VCaP (cell line): ENCODE measurements at regions not wholly inside any gene's neighbourhood (a gene's known extent, or its start where the extent isn't known, plus 50 kb on each side); places are given as distances from the start of the nearest gene placed in this dataset.

Experiments used
- H3K27ac ChIP-seq: fragments of 450-650 bp; 2 replicates; pipeline ENCODE4 v1.5.1; 2017
- TF ChIP-seq, protein P1 (sequence below): fragments of 450-650 bp; conservative IDR thresholded peaks from 2 replicates; pipeline ENCODE4 v1.5.1; 2017; ENCODE audit warnings: mild to moderate bottlenecking, moderate library complexity

DNA sequence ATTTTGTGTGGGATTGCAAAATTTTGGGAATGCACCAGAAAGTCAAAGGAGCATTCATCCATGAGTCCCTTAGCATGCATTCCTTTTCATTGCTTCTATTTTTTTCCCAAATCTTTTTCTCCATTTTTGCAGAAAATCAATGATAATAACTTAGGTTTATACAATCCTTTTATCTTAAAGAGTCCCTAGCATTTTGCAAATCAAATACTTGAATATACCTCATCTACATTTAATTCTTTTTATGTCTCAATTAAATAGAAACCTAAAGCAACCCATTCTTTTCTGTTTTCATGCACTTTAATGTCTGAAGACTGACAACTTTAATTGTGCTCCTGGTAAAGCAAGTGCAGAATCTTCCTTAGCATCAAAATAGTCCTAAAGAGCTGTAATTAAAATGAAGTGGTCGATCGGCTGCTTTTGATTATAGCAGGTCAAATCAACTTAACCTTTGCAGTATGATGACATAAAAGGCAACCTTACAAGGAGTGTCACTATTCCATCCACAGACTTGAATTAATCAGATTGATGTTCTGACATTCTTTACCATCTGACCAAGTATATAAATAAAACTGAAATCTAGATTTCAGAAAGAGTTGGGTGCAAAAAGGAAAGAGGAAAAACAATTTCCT, 168.4 kb downstream of the ALG10B start:
- TF ChIP-seq, protein P1, sequence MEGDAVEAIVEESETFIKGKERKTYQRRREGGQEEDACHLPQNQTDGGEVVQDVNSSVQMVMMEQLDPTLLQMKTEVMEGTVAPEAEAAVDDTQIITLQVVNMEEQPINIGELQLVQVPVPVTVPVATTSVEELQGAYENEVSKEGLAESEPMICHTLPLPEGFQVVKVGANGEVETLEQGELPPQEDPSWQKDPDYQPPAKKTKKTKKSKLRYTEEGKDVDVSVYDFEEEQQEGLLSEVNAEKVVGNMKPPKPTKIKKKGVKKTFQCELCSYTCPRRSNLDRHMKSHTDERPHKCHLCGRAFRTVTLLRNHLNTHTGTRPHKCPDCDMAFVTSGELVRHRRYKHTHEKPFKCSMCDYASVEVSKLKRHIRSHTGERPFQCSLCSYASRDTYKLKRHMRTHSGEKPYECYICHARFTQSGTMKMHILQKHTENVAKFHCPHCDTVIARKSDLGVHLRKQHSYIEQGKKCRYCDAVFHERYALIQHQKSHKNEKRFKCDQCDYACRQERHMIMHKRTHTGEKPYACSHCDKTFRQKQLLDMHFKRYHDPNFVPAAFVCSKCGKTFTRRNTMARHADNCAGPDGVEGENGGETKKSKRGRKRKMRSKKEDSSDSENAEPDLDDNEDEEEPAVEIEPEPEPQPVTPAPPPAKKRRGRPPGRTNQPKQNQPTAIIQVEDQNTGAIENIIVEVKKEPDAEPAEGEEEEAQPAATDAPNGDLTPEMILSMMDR = no peak
- H3K27ac ChIP-seq = no peak overlapping the region

DNA sequence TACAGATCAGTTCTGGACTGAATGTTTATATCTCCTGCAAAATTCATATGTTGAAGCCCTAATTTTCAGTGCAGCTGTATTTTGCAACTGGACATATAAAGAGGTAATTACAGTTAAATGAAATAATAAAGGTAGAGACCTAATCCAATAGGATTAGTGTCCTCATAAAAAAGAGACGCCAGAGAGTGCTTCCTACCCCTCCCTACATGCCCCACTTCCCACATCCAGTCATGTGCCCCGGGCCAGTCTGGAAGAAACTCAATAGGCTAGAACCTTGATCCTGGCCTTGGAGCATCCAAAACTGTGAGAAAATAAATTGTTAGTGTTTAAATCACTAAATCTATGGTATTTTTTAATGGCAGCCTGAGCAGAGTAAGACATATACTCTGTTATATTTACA, 172.3 kb downstream of the ALG10B start:
- TF ChIP-seq, protein P1 = no peak
- no peak overlapping the region for H3K27ac ChIP-seq

DNA sequence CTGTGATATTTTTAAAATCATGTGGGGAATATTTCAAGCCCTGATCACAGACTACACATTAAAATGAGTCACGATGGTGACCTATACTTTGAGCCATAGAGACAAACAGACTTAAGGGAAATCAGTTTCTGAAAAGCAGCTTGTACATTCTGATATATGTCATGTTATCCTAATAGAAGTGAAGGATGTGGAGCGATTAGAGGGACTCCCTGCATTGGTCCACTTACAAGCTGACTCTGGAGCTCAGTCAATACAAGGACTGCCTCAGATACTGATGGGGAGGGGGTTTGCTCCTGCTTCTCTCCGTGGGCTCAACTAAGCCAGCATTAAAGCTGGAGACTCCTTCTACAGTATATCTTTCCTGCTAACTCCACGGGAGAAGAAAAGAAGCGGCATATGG, 173.5 kb downstream of the ALG10B start:
- TF ChIP-seq, protein P1 = no peak
- no peak overlapping the region for H3K27ac ChIP-seq

DNA sequence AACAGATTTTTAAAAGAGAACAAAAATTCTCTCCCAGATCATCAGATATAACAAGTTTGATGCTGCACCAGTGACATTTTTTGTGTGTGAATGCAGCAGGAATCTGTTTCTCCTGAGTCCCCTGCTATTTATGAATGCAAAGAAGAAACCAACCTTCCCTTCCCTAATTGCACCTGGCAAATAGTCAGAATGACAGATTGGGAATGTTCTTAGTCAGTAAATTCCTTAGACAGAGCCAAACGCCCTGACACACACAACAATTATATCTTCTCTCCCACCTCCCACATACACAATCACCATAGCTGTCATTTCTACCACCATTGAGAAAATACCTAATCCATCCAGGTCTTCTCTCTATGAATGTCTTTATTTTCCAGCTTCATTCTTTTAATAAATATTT, 174.4 kb downstream of the ALG10B start:
- no peak overlapping the region for H3K27ac ChIP-seq
- TF ChIP-seq, protein P1 = no peak

DNA sequence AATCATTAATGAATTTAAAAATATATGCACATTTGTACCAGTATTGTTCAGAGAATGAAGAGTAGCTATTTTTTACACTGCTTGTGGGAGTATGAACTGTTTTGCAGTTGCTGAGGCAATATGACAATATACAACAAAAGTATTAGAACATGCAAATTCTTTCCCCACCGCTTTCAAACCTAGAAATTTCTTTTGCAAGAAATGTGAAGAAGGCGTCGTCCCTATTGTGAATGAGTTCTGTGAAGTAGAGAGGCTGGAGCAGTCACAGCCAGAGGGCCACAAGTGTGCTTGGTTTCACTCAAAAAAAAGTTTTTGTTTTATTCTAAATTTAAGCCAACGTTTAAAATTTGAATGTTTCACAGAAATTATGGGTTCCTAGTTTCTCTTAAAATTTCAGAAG, 184.9 kb downstream of the ALG10B start:
- TF ChIP-seq, protein P1 = no peak
- H3K27ac ChIP-seq = no peak overlapping the region

DNA sequence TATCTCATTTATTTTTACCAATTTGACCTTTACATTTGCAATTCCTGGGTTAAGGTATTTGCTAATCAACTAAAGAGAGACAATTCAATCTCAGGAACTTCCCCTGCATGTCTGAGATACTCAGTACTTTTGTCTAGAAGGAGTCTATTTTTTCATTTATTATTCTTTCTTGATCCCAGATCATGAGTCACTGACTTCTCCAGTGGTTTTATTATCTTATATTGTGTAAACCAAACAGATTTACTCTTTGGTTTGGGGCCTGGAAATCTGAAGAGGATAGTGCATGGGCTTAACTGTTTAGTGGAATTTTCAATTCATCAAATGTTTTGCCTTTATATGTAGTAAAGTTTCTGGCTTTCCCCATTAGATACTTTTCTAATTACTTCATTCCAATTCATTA, 185.4 kb downstream of the ALG10B start:
- TF ChIP-seq, protein P1 = no peak
- no peak overlapping the region for H3K27ac ChIP-seq

DNA sequence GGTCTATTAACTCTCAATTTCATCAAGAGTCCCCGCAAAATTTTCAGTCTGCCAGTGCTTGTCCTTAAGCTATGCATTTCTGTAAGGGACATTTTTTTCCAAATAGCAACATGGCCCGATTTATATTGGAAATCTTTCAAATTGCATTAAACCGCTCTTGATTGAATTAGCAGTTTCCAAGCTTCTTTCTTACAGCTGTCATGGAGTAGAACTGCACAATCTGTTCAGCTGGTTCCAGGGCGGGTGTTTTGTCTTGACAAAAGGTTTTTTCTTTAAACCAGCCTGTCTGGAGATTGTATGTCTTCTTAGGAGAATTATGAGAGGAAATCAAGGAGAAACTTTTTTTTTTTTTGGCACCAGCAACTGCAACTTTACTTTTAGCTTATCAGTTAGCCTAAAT, 185.8 kb downstream of the ALG10B start:
- H3K27ac ChIP-seq = no peak overlapping the region
- TF ChIP-seq, protein P1 = no peak
